Sigmoid colon (tissue), 6 donors: ENCODE measurements at regions not wholly inside any gene's neighbourhood (a gene's known extent, or its start where the extent isn't known, plus 50 kb on each side); places are given as distances from the start of the nearest gene placed in this dataset.

Experiments used
- DNase-seq: peaks from one replicate; pipeline ENCODE4 v3.0.0-alpha.2; 2019
- H3K27ac ChIP-seq, 4 donors: fragments of 200-600 bp; sonication (generic); one replicate each; pipeline ENCODE4 v1.5.1; 2016 to 2019; ENCODE audit warnings: mild to moderate bottlenecking in 1 of 4
- H3K27me3 ChIP-seq, 3 donors: fragments of 200-600 bp; sonication (generic); one replicate each; pipeline ENCODE4 v1.5.1; 2019; ENCODE audit warnings: mild to moderate bottlenecking in 1 of 3
- H3K36me3 ChIP-seq, 4 donors: fragments of 200-600 bp; sonication (generic); one replicate each; pipeline ENCODE4 v1.5.1; 2016 to 2019
- H3K4me1 ChIP-seq, 4 donors: fragments of 200-600 bp; sonication (generic); one replicate each; pipeline ENCODE4 v1.5.1; 2017 to 2019
- H3K4me3 ChIP-seq, 4 donors: fragments of 200-600 bp; sonication (generic); one replicate each; pipeline ENCODE4 v1.5.1; 2017 to 2019; ENCODE audit warnings: mild to moderate bottlenecking in 2 of 4, moderate library complexity in 1 of 4
- H3K9me3 ChIP-seq, 4 donors: fragments of 200-600 bp in 3 of 4; sonication (generic) in 3 of 4; one replicate each; pipeline versions ENCODE4 v1.5.1 to v1.6.1; 2013 to 2019
- CTCF ChIP-seq, 4 experiments: fragments of 450-650 bp in 3 of 4; fragments of 200-600 bp in 1 of 4; IDR thresholded peaks; one replicate each; pipeline ENCODE4 v1.5.1; 2016 to 2019; ENCODE audit warnings: antibody characterized with exemption in 4 of 4, mild to moderate bottlenecking in 3 of 4, moderate library complexity in 2 of 4
- EP300 ChIP-seq, 4 donors: sonication (generic); formaldehyde crosslinking; IDR thresholded peaks; one replicate each; pipeline ENCODE4 v1.6.1; 2017; ENCODE audit warnings: antibody characterized with exemption in 4 of 4
- POLR2A ChIP-seq, 2 donors: fragments of 450-650 bp; IDR thresholded peaks; one replicate each; pipeline ENCODE4 v1.6.1; 2016; ENCODE audit warnings: antibody characterized with exemption in 2 of 2, mild to moderate bottlenecking in 2 of 2, moderate library complexity in 2 of 2
- POLR2AphosphoS5 ChIP-seq, 4 donors: sonication (generic); formaldehyde crosslinking; IDR thresholded peaks; one replicate each; pipeline ENCODE4 v1.6.1; 2017; ENCODE audit warnings: antibody characterized with exemption in 4 of 4
- WGBS, 2 donors: extraction: QIAGEN DNeasy Blood & Tissue Kit; methylation state at CpG; one replicate each; pipeline ENCODE4 v1.1.7; 2013; 5-methylcytosine and 5-hydroxymethylcytosine counted together
- intact Hi-C: fragments of 100-400 bp; cut with DNase I; formaldehyde crosslinking; loops from one replicate; pipeline ENCODE4 v1.15.1; 2023
- donor health status: healthy with polysubstance abuse.
- donor health status: healthy.

GRCh38 chr13:50089633-50090032 is 74.4 kb downstream of the KCNRG start:
- H3K4me1 ChIP-seq: peaks cover 0 to 8% (median 5%) of the 10 kb centered on the region in 4 donors
- no peaks in the 10 kb centered on the region for H3K9me3 ChIP-seq
- TF ChIP-seq EP300 (IDR thresholded peaks at IDR 0.05) (no peak), POLR2AphosphoS5 (IDR thresholded peaks at IDR 0.05) (no peak), CTCF (IDR thresholded peaks at IDR 0.05) (no peak), POLR2A (IDR thresholded peaks at IDR 0.05) (no peak)
- no peak overlapping the region for H3K4me3 ChIP-seq
- H3K27ac ChIP-seq: no peak overlapping the region
- WGBS, 2 donors: 24 to 76% methylated on average over 1 of the region's 1 CpG
- H3K27me3 ChIP-seq: no peaks in the 10 kb centered on the region
- no peak for DNase-seq
- intact Hi-C loops: loop anchor here (5.0 kb wide), 1 partner anchor 112 kb away; no protein-coding TSS in a partner anchor
- no peaks in the 10 kb centered on the region for H3K36me3 ChIP-seq

- Histone ChIP-seq H3K9me3 (no peaks in the 10 kb centered on the region), H3K4me1 (peaks cover 0 to 2% (median under 1%) of the 10 kb centered on the region in 4 donors), H3K36me3 (no peaks in the 10 kb centered on the region), H3K27ac (no peak overlapping the region), H3K27me3 (no peaks in the 10 kb centered on the region), H3K4me3 (no peak overlapping the region)
- intact Hi-C loops: no loop called here
- TF ChIP-seq POLR2A (IDR thresholded peaks at IDR 0.05) (no peak), EP300 (IDR thresholded peaks at IDR 0.05) (no peak), POLR2AphosphoS5 (IDR thresholded peaks at IDR 0.05) (no peak), CTCF (IDR thresholded peaks at IDR 0.05) (no peak)
- 95 to 96% methylated on average over 5 of the region's 5 CpGs for WGBS, 2 donors
- no peak for DNase-seq
Measured at GRCh38 chr13:50090211-50090610, 75.0 kb downstream of the KCNRG start.

GRCh38 chr13:50094615-50095293 is 79.5 kb downstream of the KCNRG start:
- Histone ChIP-seq H3K27me3 (no peaks in the 10 kb centered on the region), H3K27ac (no peak overlapping the region), H3K4me3 (no peak overlapping the region), H3K36me3 (no peaks in the 10 kb centered on the region), H3K4me1 (no peaks in the 10 kb centered on the region), H3K9me3 (no peaks in the 10 kb centered on the region)
- no peak for DNase-seq
- TF ChIP-seq EP300 (IDR thresholded peaks at IDR 0.05) (no peak), CTCF (IDR thresholded peaks at IDR 0.05) (no peak), POLR2A (IDR thresholded peaks at IDR 0.05) (no peak), POLR2AphosphoS5 (IDR thresholded peaks at IDR 0.05) (no peak)
- intact Hi-C loops: no loop called here

GRCh38 chr13:50098693-50099092 is 83.4 kb downstream of the KCNRG start:
- DNase-seq: no peak

More at GRCh38 chr13:50098693-50099092, 83.4 kb downstream of the KCNRG start:
- 97 to 98% methylated on average over 1 of the region's 1 CpG for WGBS, 2 donors
- Histone ChIP-seq H3K4me3 (no peak overlapping the region), H3K36me3 (no peaks in the 10 kb centered on the region), H3K27me3 (no peaks in the 10 kb centered on the region), H3K9me3 (no peaks in the 10 kb centered on the region), H3K4me1 (no peaks in the 10 kb centered on the region), H3K27ac (no peak overlapping the region)
- no peak for TF ChIP-seq POLR2A (IDR thresholded peaks at IDR 0.05)
- no peak for TF ChIP-seq EP300 (IDR thresholded peaks at IDR 0.05)
- no peak for TF ChIP-seq CTCF (IDR thresholded peaks at IDR 0.05)
- TF ChIP-seq POLR2AphosphoS5 (IDR thresholded peaks at IDR 0.05): no peak
- intact Hi-C loops: no loop called here
